ENCODE measurements at regions not wholly inside any gene's neighbourhood (a gene's known extent, or its start where the extent isn't known, plus 50 kb on each side); places are given as distances from the start of the nearest gene placed in this dataset.

DNA sequence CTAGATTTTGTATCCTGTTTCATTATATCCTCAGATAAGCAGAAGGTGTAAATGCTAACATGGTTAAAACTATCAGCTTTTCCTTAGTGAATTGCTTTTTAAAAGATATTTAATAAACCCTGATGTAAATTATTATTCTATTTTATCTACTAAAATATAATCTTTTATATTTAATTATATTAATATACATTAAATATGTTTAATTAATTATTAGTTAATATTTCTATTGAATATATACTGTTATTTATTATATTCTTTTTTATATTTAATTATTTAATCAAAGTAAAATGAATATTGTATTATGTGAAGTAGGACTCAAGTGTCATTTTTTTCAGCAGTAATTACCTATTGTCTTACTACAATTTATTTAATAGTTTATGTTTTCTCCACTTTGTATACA is 179.7 kb upstream of the ADGRL4 start:
- Histone ChIP-seq H3K36me3 (ENCODE audit: insufficient read depth, low read length) (no peaks in the 10 kb centered on the region), H3K9ac (ENCODE audit: low read length) (no peak overlapping the region), H3K9me3 (ENCODE audit: low read length) (no peaks in the 10 kb centered on the region), H3K27ac (ENCODE audit: low read depth, low read length, poor library complexity, severe bottlenecking) (no peak overlapping the region), H3K79me2 (ENCODE audit: insufficient read depth, low read length) (no peaks in the 10 kb centered on the region), H3K9me2 (ENCODE audit: low read depth, low read length) (no peaks in the 10 kb centered on the region), H3K4me1 (ENCODE audit: insufficient read depth, low read length, severe bottlenecking) (peaks cover 7% of the 10 kb centered on the region), H2AFZ (ENCODE audit: low read length) (no peak overlapping the region), H4K20me1 (ENCODE audit: insufficient read depth, low read length) (no peaks in the 10 kb centered on the region), H3K4me3 (ENCODE audit: low read depth, low read length, poor library complexity, severe bottlenecking) (no peak overlapping the region), H3K27me3 (ENCODE audit: insufficient read depth, low read length) (no peaks in the 10 kb centered on the region), H3K4me2 (ENCODE audit: low read length) (no peak overlapping the region), H3F3A (ENCODE audit: insufficient read depth, low read length) (no peaks in the 10 kb centered on the region)
- no peak for TF ChIP-seq EZH2 (IDR thresholded peaks at IDR 0.05; ENCODE audit: borderline replicate concordance, low read length)
- TF ChIP-seq, protein P1, sequence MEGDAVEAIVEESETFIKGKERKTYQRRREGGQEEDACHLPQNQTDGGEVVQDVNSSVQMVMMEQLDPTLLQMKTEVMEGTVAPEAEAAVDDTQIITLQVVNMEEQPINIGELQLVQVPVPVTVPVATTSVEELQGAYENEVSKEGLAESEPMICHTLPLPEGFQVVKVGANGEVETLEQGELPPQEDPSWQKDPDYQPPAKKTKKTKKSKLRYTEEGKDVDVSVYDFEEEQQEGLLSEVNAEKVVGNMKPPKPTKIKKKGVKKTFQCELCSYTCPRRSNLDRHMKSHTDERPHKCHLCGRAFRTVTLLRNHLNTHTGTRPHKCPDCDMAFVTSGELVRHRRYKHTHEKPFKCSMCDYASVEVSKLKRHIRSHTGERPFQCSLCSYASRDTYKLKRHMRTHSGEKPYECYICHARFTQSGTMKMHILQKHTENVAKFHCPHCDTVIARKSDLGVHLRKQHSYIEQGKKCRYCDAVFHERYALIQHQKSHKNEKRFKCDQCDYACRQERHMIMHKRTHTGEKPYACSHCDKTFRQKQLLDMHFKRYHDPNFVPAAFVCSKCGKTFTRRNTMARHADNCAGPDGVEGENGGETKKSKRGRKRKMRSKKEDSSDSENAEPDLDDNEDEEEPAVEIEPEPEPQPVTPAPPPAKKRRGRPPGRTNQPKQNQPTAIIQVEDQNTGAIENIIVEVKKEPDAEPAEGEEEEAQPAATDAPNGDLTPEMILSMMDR (IDR thresholded peaks at IDR 0.05; ENCODE audit: low read length), result no peak

DNA sequence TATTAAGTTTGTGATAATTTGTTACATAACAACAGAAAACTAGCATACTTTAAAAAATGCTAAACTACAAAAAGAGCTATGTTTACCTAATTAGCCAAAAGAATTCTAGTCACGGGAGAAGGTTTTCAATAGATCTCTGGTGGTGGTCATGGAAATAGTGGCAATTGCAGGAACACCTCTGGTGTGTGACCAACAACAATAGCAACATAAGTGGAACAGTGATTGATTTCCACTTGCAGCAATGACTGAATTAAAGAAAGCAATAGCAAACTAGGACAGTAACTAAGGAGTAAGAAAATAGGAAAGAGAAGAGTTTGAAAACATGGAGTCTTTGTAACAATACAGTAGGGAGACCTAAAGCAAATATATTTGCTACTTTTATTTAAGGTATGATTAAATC is 171.3 kb upstream of the ADGRL4 start:
- no peaks in the 10 kb centered on the region for H3F3A ChIP-seq (ENCODE audit: insufficient read depth, low read length)
- H3K4me1 ChIP-seq (ENCODE audit: insufficient read depth, low read length, severe bottlenecking), result no peaks in the 10 kb centered on the region
- H3K79me2 ChIP-seq (ENCODE audit: insufficient read depth, low read length), result no peaks in the 10 kb centered on the region
- TF ChIP-seq, protein P1 (IDR thresholded peaks at IDR 0.05; ENCODE audit: low read length), result no peak
- no peak for TF ChIP-seq EZH2 (IDR thresholded peaks at IDR 0.05; ENCODE audit: borderline replicate concordance, low read length)
- no peaks in the 10 kb centered on the region for H3K9me3 ChIP-seq (ENCODE audit: low read length)
- H3K27ac ChIP-seq (ENCODE audit: low read depth, low read length, poor library complexity, severe bottlenecking), result no peak overlapping the region
- no peak overlapping the region for H3K9ac ChIP-seq (ENCODE audit: low read length)
- no peaks in the 10 kb centered on the region for H4K20me1 ChIP-seq (ENCODE audit: insufficient read depth, low read length)
- H2AFZ ChIP-seq (ENCODE audit: low read length), result no peak overlapping the region
- no peak overlapping the region for H3K4me2 ChIP-seq (ENCODE audit: low read length)
- no peaks in the 10 kb centered on the region for H3K36me3 ChIP-seq (ENCODE audit: insufficient read depth, low read length)
- H3K4me3 ChIP-seq (ENCODE audit: low read depth, low read length, poor library complexity, severe bottlenecking), result no peak overlapping the region
- H3K9me2 ChIP-seq (ENCODE audit: low read depth, low read length), result no peaks in the 10 kb centered on the region
- H3K27me3 ChIP-seq (ENCODE audit: insufficient read depth, low read length), result no peaks in the 10 kb centered on the region

- Histone ChIP-seq H3K27me3 (ENCODE audit: insufficient read depth, low read length) (no peaks in the 10 kb centered on the region), H4K20me1 (ENCODE audit: insufficient read depth, low read length) (no peaks in the 10 kb centered on the region), H3K4me1 (ENCODE audit: insufficient read depth, low read length, severe bottlenecking) (no peaks in the 10 kb centered on the region), H3K4me2 (ENCODE audit: low read length) (no peak overlapping the region), H3K27ac (ENCODE audit: low read depth, low read length, poor library complexity, severe bottlenecking) (no peak overlapping the region), H3K9ac (ENCODE audit: low read length) (no peak overlapping the region), H3K79me2 (ENCODE audit: insufficient read depth, low read length) (no peaks in the 10 kb centered on the region), H3K36me3 (ENCODE audit: insufficient read depth, low read length) (no peaks in the 10 kb centered on the region), H3K9me2 (ENCODE audit: low read depth, low read length) (no peaks in the 10 kb centered on the region), H2AFZ (ENCODE audit: low read length) (no peak overlapping the region), H3K9me3 (ENCODE audit: low read length) (no peaks in the 10 kb centered on the region), H3F3A (ENCODE audit: insufficient read depth, low read length) (no peaks in the 10 kb centered on the region), H3K4me3 (ENCODE audit: low read depth, low read length, poor library complexity, severe bottlenecking) (no peak overlapping the region)
- TF ChIP-seq, protein P1 (IDR thresholded peaks at IDR 0.05; ENCODE audit: low read length), result no peak
- no peak for TF ChIP-seq EZH2 (IDR thresholded peaks at IDR 0.05; ENCODE audit: borderline replicate concordance, low read length)
Observed at GRCh38 chr1:79161077-79161476, 154.5 kb upstream of the ADGRL4 start.
